Psoas muscle (tissue), 7 donors: ENCODE measurements at regions not wholly inside any gene's neighbourhood (a gene's known extent, or its start where the extent isn't known, plus 50 kb on each side); places are given as distances from the start of the nearest gene placed in this dataset.

Experiments
- ATAC-seq, 4 donors: fragments of 200-7000 bp; cut with Tn5 transposase; one replicate each; pipeline ENCODE4 v1.9.1; 2020; ENCODE audit warnings: moderate library complexity in 3 of 4, mild to moderate bottlenecking in 2 of 4
- DNase-seq, 2 donors: peaks; one replicate each; pipeline ENCODE4 v3.0.0-alpha.2; 2020
- H3K27ac ChIP-seq: fragments of 200-600 bp; one replicate; pipeline ENCODE4 v1.8.0; 2022
- H3K27me3 ChIP-seq, 3 donors: fragments of 200-600 bp in 1 of 3; one replicate each; pipeline versions ENCODE4 v1.6.1 to v1.8.0; 2013 to 2022; ENCODE audit warnings: low read length in 2 of 3, mild to moderate bottlenecking in 2 of 3, moderate library complexity in 1 of 3; ENCODE audit not compliant: insufficient read depth in 3 of 3
- H3K36me3 ChIP-seq, 2 donors: fragments of 200-600 bp in 1 of 2; one replicate each; pipeline versions ENCODE4 v1.6.1 to v1.8.0; 2013 to 2022; ENCODE audit warnings: low read depth in 1 of 2, mild to moderate bottlenecking in 1 of 2, moderate library complexity in 1 of 2; ENCODE audit not compliant: insufficient read depth in 1 of 2
- H3K4me1 ChIP-seq: fragments of 200-600 bp; one replicate; pipeline ENCODE4 v1.8.0; 2022
- H3K4me3 ChIP-seq: fragments of 200-600 bp; one replicate; pipeline ENCODE4 v1.8.0; 2022; ENCODE audit warnings: mild to moderate bottlenecking
- H3K9me3 ChIP-seq: fragments of 200-600 bp; one replicate; pipeline ENCODE4 v1.8.0; 2022
- WGBS, 3 donors: extraction: QIAGEN DNeasy Blood & Tissue Kit; methylation state at CpG; one replicate each; pipeline versions ENCODE4 v1.1.6 to v1.1.7; 2013; 5-methylcytosine and 5-hydroxymethylcytosine counted together
- intact Hi-C, 2 donors: fragments of 100-400 bp; cut with DNase I; formaldehyde crosslinking; loops; one replicate each; pipeline versions ENCODE4 v1.11.0 to v1.14.2; 2022
- TF ChIP-seq, protein P1 (sequence below): fragments of 200-600 bp; IDR thresholded peaks from one replicate; pipeline ENCODE4 v1.8.0; 2022; ENCODE audit warnings: antibody characterized with exemption
- donor health status: healthy with polysubstance abuse.
- donor health status: DM: no; HTN: no; CAD: no; lungs with moderate emphysema.
- donor health status: Bipolar disorder and iron deficiency.
- donor health status: healthy.
- donor health status: DM: yes; HTN: yes; CAD: no.
- donor health status: DM: no; HTN: no; CAD: no.
- donor health status: DM: yes; HTN: yes; CAD: no.

DNA sequence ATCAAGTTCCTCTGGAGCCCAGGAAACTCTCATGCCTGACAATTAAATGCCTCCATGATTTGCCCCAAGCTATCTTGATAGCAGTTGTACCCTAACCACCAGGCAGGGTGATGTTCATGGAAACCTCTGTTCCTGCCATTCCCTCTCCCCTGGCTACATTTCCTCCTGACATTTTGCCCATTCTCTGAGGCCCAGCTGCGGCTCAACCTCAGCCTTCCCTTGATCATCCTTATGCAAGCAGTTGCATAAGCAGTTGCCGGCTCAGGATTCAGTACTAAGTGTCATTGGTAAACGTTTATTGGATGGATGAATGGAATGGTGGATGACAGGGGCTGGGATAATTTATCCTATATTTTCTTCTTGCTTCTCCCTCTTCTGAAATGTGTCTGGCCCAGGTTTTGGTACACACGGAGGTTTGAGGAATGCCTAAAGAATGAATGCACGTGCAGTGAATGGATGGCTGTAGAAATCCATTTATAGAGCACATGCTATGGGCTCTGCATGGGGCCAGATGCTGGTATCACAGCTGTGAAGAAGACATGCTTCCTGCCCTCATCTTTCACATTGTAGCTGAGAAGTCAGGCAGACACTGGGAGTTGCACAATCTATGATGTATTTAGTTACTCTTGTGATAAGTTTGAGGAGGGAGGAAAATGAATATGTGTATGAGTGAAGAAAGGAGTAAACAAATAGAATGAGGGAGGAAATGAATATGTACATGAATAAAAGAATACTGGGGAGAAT, 261.8 kb downstream of the FOXD2 start:
- intact Hi-C loops: no loop called here
- WGBS, 3 donors: 59 to 71% (median 65%) methylated on average over 5 of the region's 5 CpGs

DNA sequence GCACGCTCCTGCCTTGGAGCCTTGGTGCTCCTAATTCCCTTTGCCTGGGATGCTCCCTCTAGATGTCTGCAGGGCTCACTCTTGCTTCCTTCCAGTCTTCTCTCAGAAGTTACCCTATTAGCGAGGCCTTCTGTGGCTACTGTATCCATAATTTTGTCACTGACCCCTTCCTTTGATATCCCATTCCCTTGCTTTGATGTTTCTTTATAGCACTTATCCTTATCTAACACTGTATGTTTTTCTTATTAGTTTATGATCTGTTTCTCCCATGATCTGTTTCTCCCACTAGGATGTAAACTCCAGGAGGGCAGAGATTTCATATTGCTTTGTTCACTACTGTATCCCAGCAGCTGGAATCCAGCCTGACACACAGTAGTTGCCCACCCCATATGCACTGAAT, 263.4 kb downstream of the FOXD2 start:
- H3K4me3 ChIP-seq: no peak overlapping the region
- DNase-seq (no peak), ATAC-seq (no peak)
- intact Hi-C loops: no loop called here
- no peak overlapping the region for H3K27ac ChIP-seq
- 96 to 98% (median 96%) methylated on average over 2 of the region's 2 CpGs for WGBS, 3 donors
- H3K36me3 ChIP-seq: no peaks in the 10 kb centered on the region
- no peaks in the 10 kb centered on the region for H3K4me1 ChIP-seq
- H3K9me3 ChIP-seq: no peaks in the 10 kb centered on the region
- peaks cover 0 to 15% (median 0%) of the 10 kb centered on the region in 3 donors for H3K27me3 ChIP-seq
- TF ChIP-seq, protein P1, sequence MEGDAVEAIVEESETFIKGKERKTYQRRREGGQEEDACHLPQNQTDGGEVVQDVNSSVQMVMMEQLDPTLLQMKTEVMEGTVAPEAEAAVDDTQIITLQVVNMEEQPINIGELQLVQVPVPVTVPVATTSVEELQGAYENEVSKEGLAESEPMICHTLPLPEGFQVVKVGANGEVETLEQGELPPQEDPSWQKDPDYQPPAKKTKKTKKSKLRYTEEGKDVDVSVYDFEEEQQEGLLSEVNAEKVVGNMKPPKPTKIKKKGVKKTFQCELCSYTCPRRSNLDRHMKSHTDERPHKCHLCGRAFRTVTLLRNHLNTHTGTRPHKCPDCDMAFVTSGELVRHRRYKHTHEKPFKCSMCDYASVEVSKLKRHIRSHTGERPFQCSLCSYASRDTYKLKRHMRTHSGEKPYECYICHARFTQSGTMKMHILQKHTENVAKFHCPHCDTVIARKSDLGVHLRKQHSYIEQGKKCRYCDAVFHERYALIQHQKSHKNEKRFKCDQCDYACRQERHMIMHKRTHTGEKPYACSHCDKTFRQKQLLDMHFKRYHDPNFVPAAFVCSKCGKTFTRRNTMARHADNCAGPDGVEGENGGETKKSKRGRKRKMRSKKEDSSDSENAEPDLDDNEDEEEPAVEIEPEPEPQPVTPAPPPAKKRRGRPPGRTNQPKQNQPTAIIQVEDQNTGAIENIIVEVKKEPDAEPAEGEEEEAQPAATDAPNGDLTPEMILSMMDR: no peak

More for the DNA sequence above, 261.8 kb downstream of the FOXD2 start:
- TF ChIP-seq, protein P1: no peak
- DNase-seq (no peak), ATAC-seq (no peak)
- Histone ChIP-seq H3K4me3 (no peak overlapping the region), H3K4me1 (no peaks in the 10 kb centered on the region), H3K9me3 (no peaks in the 10 kb centered on the region), H3K36me3 (no peaks in the 10 kb centered on the region), H3K27me3 (peaks cover 0 to 4% (median 0%) of the 10 kb centered on the region in 3 donors), H3K27ac (no peak overlapping the region)

DNA sequence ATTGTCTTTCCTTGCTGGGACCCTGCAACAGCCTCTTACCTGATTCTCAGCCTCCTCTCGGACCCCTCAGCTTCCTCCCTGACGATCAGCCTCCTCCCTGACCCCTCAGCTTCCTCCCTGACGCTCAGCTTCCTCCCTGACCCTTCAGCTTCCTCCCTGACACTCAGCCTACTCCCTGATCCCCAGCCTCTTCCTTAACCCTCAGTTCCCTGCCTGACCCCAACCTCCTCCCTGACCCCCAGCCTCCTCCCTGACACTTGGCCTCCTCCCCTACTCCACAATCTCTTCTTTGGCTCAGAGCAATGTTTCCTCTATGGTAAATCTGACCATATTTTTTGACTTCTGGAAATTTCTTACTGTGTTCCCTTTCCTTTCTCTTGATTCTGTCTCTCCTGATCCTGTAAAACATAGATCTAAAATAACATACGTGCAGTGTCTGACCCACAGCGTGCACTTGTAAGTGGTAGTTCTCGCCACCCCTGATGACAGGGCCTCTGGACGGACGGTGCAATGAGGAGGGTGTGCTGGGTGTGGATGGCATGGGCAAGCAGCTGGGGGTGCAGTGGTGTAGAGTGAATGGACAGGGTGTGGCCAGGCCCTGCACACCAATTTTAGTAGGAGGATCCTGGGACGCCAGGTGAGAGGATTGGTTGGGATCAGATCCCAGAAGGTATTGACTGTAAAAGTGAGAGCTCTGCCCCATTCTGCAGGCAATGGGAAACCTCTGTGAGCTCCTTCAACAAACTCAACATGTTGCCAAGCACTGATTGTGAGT, 264.1 kb downstream of the FOXD2 start:
- Histone ChIP-seq H3K27ac (no peak overlapping the region), H3K27me3 (peaks cover 0 to 21% (median 0%) of the 10 kb centered on the region in 3 donors), H3K36me3 (no peaks in the 10 kb centered on the region), H3K9me3 (no peaks in the 10 kb centered on the region), H3K4me3 (no peak overlapping the region), H3K4me1 (no peaks in the 10 kb centered on the region)
- ATAC-seq: no peak
- 85 to 89% (median 85%) methylated on average over 9 of the region's 9 CpGs for WGBS, 3 donors
- DNase-seq: no peak
- TF ChIP-seq, protein P1: no peak
- intact Hi-C loops: no loop called here

DNA sequence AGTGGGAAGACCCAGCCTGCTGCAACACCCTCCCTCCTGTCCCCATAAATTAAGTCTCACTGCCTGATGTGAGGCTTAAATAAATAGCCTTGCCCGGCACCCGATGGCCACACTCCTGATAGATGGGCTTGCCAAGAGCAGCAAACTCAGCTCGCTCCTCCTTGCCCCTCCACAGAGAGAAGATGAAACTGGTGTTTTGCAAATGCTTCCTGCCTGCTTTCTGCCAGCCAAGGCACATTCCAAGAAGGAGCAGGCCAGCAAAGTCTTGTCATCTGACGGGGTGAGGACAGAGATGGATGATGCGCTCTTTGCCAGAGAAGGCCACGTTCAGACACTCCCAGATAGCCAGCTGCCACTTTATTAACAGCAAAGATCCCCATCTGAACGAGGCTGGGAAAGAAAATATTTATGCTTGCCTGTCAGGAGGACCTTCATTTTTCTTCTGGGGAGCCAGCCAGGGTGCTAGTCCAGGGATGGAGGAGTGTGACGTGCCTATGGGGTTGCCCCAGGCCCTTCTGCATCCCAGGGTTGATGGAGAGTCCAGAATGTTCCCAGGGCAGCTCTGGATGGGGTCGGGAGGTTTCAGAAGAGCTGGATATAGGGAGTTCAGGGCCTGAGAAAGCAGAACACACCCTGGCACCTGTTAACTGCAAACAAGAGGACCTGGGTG, 265.4 kb downstream of the FOXD2 start:
- DNase-seq (no peak), ATAC-seq (peak in 1 of 4 donors; percentile 34)
- H3K27ac ChIP-seq: no peak overlapping the region
- no peak overlapping the region for H3K4me3 ChIP-seq
- no peaks in the 10 kb centered on the region for H3K9me3 ChIP-seq
- no peaks in the 10 kb centered on the region for H3K4me1 ChIP-seq
- intact Hi-C loops: no loop called here
- H3K36me3 ChIP-seq: no peaks in the 10 kb centered on the region
- TF ChIP-seq, protein P1: no peak
- 47 to 67% (median 52%) methylated on average over 9 of the region's 9 CpGs for WGBS, 3 donors
- H3K27me3 ChIP-seq: peaks cover 0 to 31% (median 0%) of the 10 kb centered on the region in 3 donors
